GM20000 (cell line): ENCODE measurements at regions not wholly inside any gene's neighbourhood (a gene's known extent, or its start where the extent isn't known, plus 50 kb on each side); places are given as distances from the start of the nearest gene placed in this dataset.

Source experiments
- DNase-seq: peaks from one replicate; pipeline ENCODE4 v3.0.0; 2012; ENCODE audit warnings: low spot score
- TF ChIP-seq, protein P1 (sequence below): IDR thresholded peaks from 2 replicates; pipeline ENCODE4 v1.5.1; 2012; ENCODE audit warnings: mild to moderate bottlenecking, control low read depth; ENCODE audit errors: extremely low read depth, missing control alignments

- TF ChIP-seq, protein P1, sequence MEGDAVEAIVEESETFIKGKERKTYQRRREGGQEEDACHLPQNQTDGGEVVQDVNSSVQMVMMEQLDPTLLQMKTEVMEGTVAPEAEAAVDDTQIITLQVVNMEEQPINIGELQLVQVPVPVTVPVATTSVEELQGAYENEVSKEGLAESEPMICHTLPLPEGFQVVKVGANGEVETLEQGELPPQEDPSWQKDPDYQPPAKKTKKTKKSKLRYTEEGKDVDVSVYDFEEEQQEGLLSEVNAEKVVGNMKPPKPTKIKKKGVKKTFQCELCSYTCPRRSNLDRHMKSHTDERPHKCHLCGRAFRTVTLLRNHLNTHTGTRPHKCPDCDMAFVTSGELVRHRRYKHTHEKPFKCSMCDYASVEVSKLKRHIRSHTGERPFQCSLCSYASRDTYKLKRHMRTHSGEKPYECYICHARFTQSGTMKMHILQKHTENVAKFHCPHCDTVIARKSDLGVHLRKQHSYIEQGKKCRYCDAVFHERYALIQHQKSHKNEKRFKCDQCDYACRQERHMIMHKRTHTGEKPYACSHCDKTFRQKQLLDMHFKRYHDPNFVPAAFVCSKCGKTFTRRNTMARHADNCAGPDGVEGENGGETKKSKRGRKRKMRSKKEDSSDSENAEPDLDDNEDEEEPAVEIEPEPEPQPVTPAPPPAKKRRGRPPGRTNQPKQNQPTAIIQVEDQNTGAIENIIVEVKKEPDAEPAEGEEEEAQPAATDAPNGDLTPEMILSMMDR = no peak
- DNase-seq = no peak
Observed at GRCh38 chr4:97353876-97354275, 789.4 kb downstream of the STPG2 start.

GRCh38 chr4:97359826-97360225 lies 783.5 kb downstream of the STPG2 start:
- TF ChIP-seq, protein P1 = no peak
- DNase-seq = no peak

DNA sequence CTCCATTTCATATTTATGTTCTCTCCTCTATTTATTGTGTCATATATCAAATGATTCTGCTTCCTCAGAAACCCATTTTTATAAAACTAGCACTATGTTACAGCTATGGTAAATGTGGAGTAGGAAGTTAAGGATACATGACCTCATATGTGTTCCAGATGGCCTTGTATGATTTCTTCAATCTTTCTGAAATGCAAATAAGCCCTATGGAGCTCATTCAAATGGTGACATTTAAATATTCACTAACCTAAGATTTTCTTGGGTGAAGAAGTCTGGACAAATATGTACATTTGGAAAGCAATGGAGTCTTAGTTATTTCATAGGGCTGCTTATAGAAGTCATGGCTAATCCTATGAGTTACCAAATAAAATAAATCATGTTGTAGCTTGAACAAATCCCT lies 782.5 kb downstream of the STPG2 start:
- DNase-seq = no peak
- TF ChIP-seq, protein P1 = no peak

- DNase-seq = no peak
Observed at GRCh38 chr4:97367878-97368277, 775.4 kb downstream of the STPG2 start.

GRCh38 chr4:97370568-97370967 lies 772.7 kb downstream of the STPG2 start:
- no peak for DNase-seq
- TF ChIP-seq, protein P1 = no peak

More at GRCh38 chr4:97367878-97368277, 775.4 kb downstream of the STPG2 start:
- TF ChIP-seq, protein P1 = no peak

GRCh38 chr4:97374526-97374925 lies 768.8 kb downstream of the STPG2 start:
- TF ChIP-seq, protein P1 = no peak
- no peak for DNase-seq

GRCh38 chr4:97386969-97387368 lies 756.3 kb downstream of the STPG2 start:
- TF ChIP-seq, protein P1 = no peak
- DNase-seq = no peak
